HuH-7 (cell line): ENCODE measurements at regions not wholly inside any gene's neighbourhood (a gene's known extent, or its start where the extent isn't known, plus 50 kb on each side); places are given as distances from the start of the nearest gene placed in this dataset.
"Not testable (repeated sequence)": the region's sequence is repeated elsewhere in the genome, so short reads cannot be mapped to it uniquely, and the experiment has no call there.

Experiments
- DNase-seq: peaks from one replicate; pipeline ENCODE4 v3.0.0; 2011; ENCODE audit warnings: low spot score

GRCh38 chr2:81528852-81529480 is 1224.4 kb upstream of the LRRTM1 start:
- DNase-seq, result no peak

GRCh38 chr2:81523344-81523743 is 1218.8 kb upstream of the LRRTM1 start:
- no peak for DNase-seq

- no peak for DNase-seq
Observed at GRCh38 chr2:81513328-81513727, 1208.8 kb upstream of the LRRTM1 start.

GRCh38 chr2:81505586-81505985 is 1201.0 kb upstream of the LRRTM1 start:
- no peak for DNase-seq

GRCh38 chr2:81495556-81495955 is 1191.0 kb upstream of the LRRTM1 start:
- DNase-seq, result no peak

GRCh38 chr2:81483254-81483653 is 1178.7 kb upstream of the LRRTM1 start:
- DNase-seq, result no peak

- DNase-seq, result peak; percentile 46
Observed at GRCh38 chr2:81481994-81482368, 1177.4 kb upstream of the LRRTM1 start.

- DNase-seq, result peak; percentile 71
Observed at GRCh38 chr2:81481242-81481993, 1176.9 kb upstream of the LRRTM1 start.

GRCh38 chr2:81467096-81467495 is 1162.5 kb upstream of the LRRTM1 start:
- DNase-seq, result no peak

GRCh38 chr2:81462420-81462819 is 1157.9 kb upstream of the LRRTM1 start:
- no peak for DNase-seq

GRCh38 chr2:81445176-81445575 is 1140.6 kb upstream of the LRRTM1 start:
- no peak for DNase-seq

GRCh38 chr2:81437456-81438000 is 1133.0 kb upstream of the LRRTM1 start:
- DNase-seq, result no peak

GRCh38 chr2:81436256-81436655 is 1131.7 kb upstream of the LRRTM1 start:
- no peak for DNase-seq

- DNase-seq, result no peak
Observed at GRCh38 chr2:81412681-81413080, 1108.1 kb upstream of the LRRTM1 start.

GRCh38 chr2:81403508-81403907 is 1099.0 kb upstream of the LRRTM1 start:
- DNase-seq, result no peak

GRCh38 chr2:81396417-81397019 is 1092.0 kb upstream of the LRRTM1 start:
- no peak for DNase-seq

GRCh38 chr2:81395746-81396145 is 1091.2 kb upstream of the LRRTM1 start:
- no peak for DNase-seq

- no peak for DNase-seq
Observed at GRCh38 chr2:81389203-81389602, 1084.7 kb upstream of the LRRTM1 start.

GRCh38 chr2:81363800-81364199 is 1059.2 kb upstream of the LRRTM1 start:
- DNase-seq, result no peak

- not testable (repeated sequence) for DNase-seq
Observed at GRCh38 chr2:81362468-81362867, 1057.9 kb upstream of the LRRTM1 start.

- no peak for DNase-seq
Observed at GRCh38 chr2:81355436-81355835, 1050.9 kb upstream of the LRRTM1 start.

GRCh38 chr2:81334046-81334445 is 1029.5 kb upstream of the LRRTM1 start:
- no peak for DNase-seq

GRCh38 chr2:81328968-81329367 is 1024.4 kb upstream of the LRRTM1 start:
- no peak for DNase-seq
